ENCODE measurements at regions not wholly inside any gene's neighbourhood (a gene's known extent, or its start where the extent isn't known, plus 50 kb on each side); places are given as distances from the start of the nearest gene placed in this dataset.

DNA sequence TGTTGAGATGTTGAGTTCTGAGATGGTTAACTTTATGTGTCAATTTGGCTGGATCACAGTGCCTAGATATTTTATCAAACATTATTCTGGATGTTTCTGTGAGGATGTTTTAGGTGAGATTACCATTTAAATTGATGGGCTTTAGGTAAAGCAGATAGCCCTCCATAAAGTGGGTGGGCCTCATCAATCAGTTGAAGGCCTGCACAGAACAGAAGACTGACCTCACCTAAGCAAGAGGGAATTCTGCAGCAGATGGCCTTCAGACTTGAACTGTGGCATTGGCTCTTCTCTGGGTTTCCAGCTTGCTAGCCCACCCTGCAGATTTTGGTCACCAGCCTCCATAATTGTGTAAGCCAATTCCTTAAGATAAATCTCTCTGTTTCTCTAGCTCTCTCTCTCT is 260.4 kb upstream of the VEPH1 start:
- Histone ChIP-seq H3K27me3 (ENCODE audit: insufficient read depth, low read length) (no peaks in the 10 kb centered on the region), H4K20me1 (ENCODE audit: insufficient read depth) (no peaks in the 10 kb centered on the region), H3K79me2 (ENCODE audit: insufficient read depth, low read length) (no peaks in the 10 kb centered on the region), H3K9me3 (ENCODE audit: control insufficient read depth in 1 of 2, insufficient read depth in 1 of 2, low read depth in 1 of 2, low read length in 2 of 2) (no peaks in the 10 kb centered on the region), H3K36me3 (ENCODE audit: control insufficient read depth in 1 of 2, insufficient read depth in 2 of 2, low read length in 2 of 2) (no peaks in the 10 kb centered on the region), H3K27ac (ENCODE audit: low read depth, low read length) (no peak overlapping the region), H3K4me2 (ENCODE audit: low read length) (no peak overlapping the region), H3K9me2 (ENCODE audit: insufficient read depth) (no peaks in the 10 kb centered on the region), H3K4me3 (replicated peaks in 1 of 2; ENCODE audit: low read depth in 1 of 2, low read length in 2 of 2) (no peak overlapping the region), H2AFZ (ENCODE audit: low read depth, low read length, poor library complexity, severe bottlenecking) (no peak overlapping the region), H3K9ac (ENCODE audit: low read length) (no peak overlapping the region), H3K4me1 (ENCODE audit: control insufficient read depth in 1 of 2, insufficient read depth in 2 of 2, low read length in 2 of 2) (0 out of 4 replicates have a peak, but pooled peaks cover 0 to 3% of the 10 kb centered on the region in 2 experiments)
- no TSS peak for BruUV-seq (replicated peaks)
- TF ChIP-seq ELF1 (IDR thresholded peaks at IDR 0.05; ENCODE audit: borderline replicate concordance, low read depth) (no peak), POLR2A (IDR thresholded peaks at IDR 0.05; ENCODE audit: borderline replicate concordance, extremely low read depth, insufficient read depth, insufficient read length) (no peak), SRF (IDR thresholded peaks at IDR 0.05; ENCODE audit: low read depth) (no peak), MAX (IDR thresholded peaks at IDR 0.05) (no peak)
- ChIA-PET CTCF (no interaction called here), RAD21 (ENCODE audit: low non-redundant PET in 1 of 2, low total read pairs in 2 of 2, uncharacterized antibody in 2 of 2, unreplicated experiment in 2 of 2) (no interaction called here), POLR2A (no interaction called here)
- DNase-seq (ENCODE audit: low read depth, low spot score) (no peak), ATAC-seq (no peak)
- intact Hi-C loops (cut with micrococcal nuclease) = no loop called here

GRCh38 chr3:157759311-157759710 is 256.1 kb upstream of the VEPH1 start:
- Histone ChIP-seq H3K79me2 (ENCODE audit: insufficient read depth, low read length) (no peaks in the 10 kb centered on the region), H3K4me3 (replicated peaks in 1 of 2; ENCODE audit: low read depth in 1 of 2, low read length in 2 of 2) (no peak overlapping the region), H2AFZ (ENCODE audit: low read depth, low read length, poor library complexity, severe bottlenecking) (no peak overlapping the region), H3K4me1 (ENCODE audit: control insufficient read depth in 1 of 2, insufficient read depth in 2 of 2, low read length in 2 of 2) (no peaks in the 10 kb centered on the region), H3K4me2 (ENCODE audit: low read length) (no peak overlapping the region), H3K27me3 (ENCODE audit: insufficient read depth, low read length) (no peaks in the 10 kb centered on the region), H3K27ac (ENCODE audit: low read depth, low read length) (no peak overlapping the region), H3K36me3 (ENCODE audit: control insufficient read depth in 1 of 2, insufficient read depth in 2 of 2, low read length in 2 of 2) (no peaks in the 10 kb centered on the region), H3K9me3 (ENCODE audit: control insufficient read depth in 1 of 2, insufficient read depth in 1 of 2, low read depth in 1 of 2, low read length in 2 of 2) (no peaks in the 10 kb centered on the region), H3K9ac (ENCODE audit: low read length) (no peak overlapping the region), H3K9me2 (ENCODE audit: insufficient read depth) (no peaks in the 10 kb centered on the region), H4K20me1 (ENCODE audit: insufficient read depth) (no peaks in the 10 kb centered on the region)
- ChIA-PET RAD21 (ENCODE audit: low non-redundant PET in 1 of 2, low total read pairs in 2 of 2, uncharacterized antibody in 2 of 2, unreplicated experiment in 2 of 2) (no interaction called here), CTCF (interaction anchor here (1.3 kb wide), 1 partner anchor 226 kb away, joined by 3 read pairs; no protein-coding TSS in a partner anchor), POLR2A (no interaction called here)
- no peak for ATAC-seq
- BruUV-seq (replicated peaks) = no TSS peak
- intact Hi-C loops (cut with micrococcal nuclease) = loop anchor here (10.0 kb wide), 1 partner anchor 775 kb away; no protein-coding TSS in a partner anchor
- no peak for DNase-seq (ENCODE audit: low read depth, low spot score)
- no peak for TF ChIP-seq RAD21 (IDR thresholded peaks at IDR 0.05; ENCODE audit: low read depth)
- TF ChIP-seq SRF (IDR thresholded peaks at IDR 0.05; ENCODE audit: low read depth) = no peak
- no peak for TF ChIP-seq JUND (IDR thresholded peaks at IDR 0.05)
- TF ChIP-seq CTCF (IDR thresholded peaks at IDR 0.05 in 2 of 3, conservative IDR thresholded peaks at IDR 0.05 in 1 of 3; ENCODE audit: borderline replicate concordance in 1 of 3, insufficient read depth in 1 of 3, low read depth in 2 of 3, low read length in 2 of 3) = no peak
- no peak for TF ChIP-seq ELF1 (IDR thresholded peaks at IDR 0.05; ENCODE audit: borderline replicate concordance, low read depth)
- TF ChIP-seq TCF7L2 (IDR thresholded peaks at IDR 0.05; ENCODE audit: borderline replicate concordance, extremely low read depth, insufficient read depth, insufficient read length) = no peak
- no peak for TF ChIP-seq ZNF274 (IDR thresholded peaks at IDR 0.05; ENCODE audit: low read depth, low read length)
- no peak for TF ChIP-seq FOSL1 (IDR thresholded peaks at IDR 0.05; ENCODE audit: low read depth)
- TF ChIP-seq CBX3 (IDR thresholded peaks at IDR 0.05; ENCODE audit: low read depth) = no peak
- no peak for TF ChIP-seq ATF3 (IDR thresholded peaks at IDR 0.05)
- no peak for TF ChIP-seq SIN3A (IDR thresholded peaks at IDR 0.05; ENCODE audit: low read depth)
- TF ChIP-seq EGR1 (IDR thresholded peaks at IDR 0.05; ENCODE audit: low read depth) = no peak
- TF ChIP-seq YY1 (IDR thresholded peaks at IDR 0.05; ENCODE audit: extremely low read depth, insufficient replicate concordance, low read depth, low read length) = no peak
- no peak for TF ChIP-seq POLR2AphosphoS5 (IDR thresholded peaks at IDR 0.05; ENCODE audit: low read depth, low read length)
- TF ChIP-seq MAX (IDR thresholded peaks at IDR 0.05) = no peak
- no peak for TF ChIP-seq SP1 (IDR thresholded peaks at IDR 0.05; ENCODE audit: low read depth)
- no peak for TF ChIP-seq EZH2phosphoT487 (IDR thresholded peaks at IDR 0.05; ENCODE audit: borderline replicate concordance)
- no peak for TF ChIP-seq CEBPB (IDR thresholded peaks at IDR 0.05; ENCODE audit: low read depth)
